ENCODE measurements at regions not wholly inside any gene's neighbourhood (a gene's known extent, or its start where the extent isn't known, plus 50 kb on each side); places are given as distances from the start of the nearest gene placed in this dataset.

- DNase-seq (ENCODE audit: low read depth), result peak; percentile 85
- in situ Hi-C loops (cut with HindIII; ENCODE audit: low sequenced_read_pairs), result no loop called here
- peak; percentile 74 for TF ChIP-seq CTCF (IDR thresholded peaks at IDR 0.05; ENCODE audit: low read depth, low read length, missing control alignments)
- peak overlapping the region; percentile 25 for H3K4me3 ChIP-seq (ENCODE audit: low read depth, low read length)
Measured at GRCh38 chr7:4631380-4632179, 50.5 kb upstream of the FOXK1 start.

All from astrocyte of the cerebellum (primary cell).